MV-4-11 (cell line): ENCODE measurements at regions not wholly inside any gene's neighbourhood (a gene's known extent, or its start where the extent isn't known, plus 50 kb on each side); places are given as distances from the start of the nearest gene placed in this dataset.

ENCODE experiments used
- DNase-seq: peaks from one replicate; lab custom pipeline; 2025; lab: John Stamatoyannopoulos, UW

DNA sequence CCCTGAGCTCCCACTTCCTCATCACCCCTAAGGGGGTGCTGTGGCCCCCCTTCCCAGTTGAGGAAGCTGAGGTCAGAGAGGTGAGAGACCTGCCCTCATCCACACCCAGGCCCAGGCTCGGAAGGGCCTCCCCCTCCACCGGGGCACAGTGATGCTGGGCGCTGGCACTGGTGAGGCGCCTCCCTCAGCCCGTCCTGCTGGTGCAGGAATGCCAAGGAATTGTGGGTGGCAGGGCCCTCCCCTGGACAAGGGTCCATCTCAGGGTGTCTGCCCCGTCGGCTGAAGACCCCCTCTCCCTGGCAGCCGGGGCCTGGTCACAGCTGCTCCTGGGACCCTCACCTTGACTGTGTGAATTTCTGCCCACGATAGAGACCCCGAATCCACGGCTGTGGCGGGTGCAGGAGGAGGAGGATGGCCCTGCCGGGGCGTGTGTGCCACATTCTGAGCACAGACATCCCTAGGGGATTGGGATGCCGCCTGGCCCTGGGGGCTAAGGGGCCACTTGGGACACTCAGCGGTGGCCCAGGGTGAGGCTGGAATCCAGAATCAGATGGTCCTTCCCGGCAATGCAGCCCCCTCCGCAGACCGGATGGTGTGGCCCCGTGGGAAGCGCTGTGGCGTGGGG, 70.2 kb upstream of the GATA5 start:
- no peak for DNase-seq

DNA sequence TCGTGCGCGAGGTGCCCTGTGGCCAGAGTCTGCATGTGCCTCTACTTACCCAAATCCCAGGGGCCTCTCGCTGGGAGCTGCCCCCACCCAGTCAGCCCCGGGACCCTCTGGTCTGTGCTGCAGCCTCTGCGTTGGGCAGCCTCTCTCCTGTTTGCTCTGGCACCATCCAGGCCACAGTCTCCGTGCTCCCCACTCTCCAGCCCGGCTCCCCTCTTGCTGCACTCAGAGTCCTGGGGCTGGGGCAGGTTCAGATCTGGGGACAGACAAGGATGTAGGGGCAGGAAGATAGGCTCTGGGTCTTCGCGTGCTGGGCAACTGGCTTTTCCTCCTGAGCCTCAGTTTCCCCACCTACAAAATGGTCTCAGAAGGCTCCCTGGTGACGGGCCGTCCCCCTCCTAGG, 70.8 kb upstream of the GATA5 start:
- no peak for DNase-seq

DNA sequence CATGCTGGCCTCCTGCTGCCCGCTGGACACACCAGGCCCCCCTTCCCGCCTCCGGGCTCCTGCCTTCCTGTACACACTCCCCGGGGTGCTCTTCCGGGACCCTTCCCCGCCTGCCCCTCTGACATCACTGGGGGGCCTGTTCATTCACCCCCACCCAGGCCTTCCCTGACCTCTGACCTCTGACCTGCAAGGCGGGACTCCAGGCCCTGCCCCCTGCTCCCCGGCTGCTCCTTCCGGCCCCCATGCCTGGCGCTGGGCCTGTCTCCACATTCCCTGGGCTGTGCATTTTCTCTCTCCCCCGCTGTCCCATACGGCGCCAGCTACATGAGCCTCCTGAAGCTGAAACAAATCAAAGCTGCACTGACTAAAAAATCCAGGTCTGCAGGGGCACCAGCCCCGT, 71.6 kb upstream of the GATA5 start:
- no peak for DNase-seq

DNA sequence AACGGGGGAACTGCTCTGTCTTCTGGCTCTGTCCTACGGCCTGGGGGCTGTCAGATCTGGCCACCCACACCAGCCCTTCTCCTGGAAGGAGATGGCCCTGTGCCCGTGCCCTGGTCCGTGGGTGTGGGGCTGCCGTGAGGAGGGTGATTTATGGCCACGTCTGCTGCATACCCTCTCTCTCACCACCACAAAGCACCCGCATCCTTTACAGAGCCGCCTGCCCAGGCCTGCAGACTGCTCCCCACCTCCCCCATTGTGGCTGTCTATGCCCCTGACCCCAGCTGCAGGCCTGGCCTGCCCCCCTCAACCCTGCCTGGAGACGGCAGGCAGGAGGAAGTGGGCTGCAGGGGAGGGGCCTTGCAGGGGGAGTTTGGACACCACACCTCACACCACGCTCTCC, 72.7 kb upstream of the GATA5 start:
- peak; percentile 23 for DNase-seq

DNA sequence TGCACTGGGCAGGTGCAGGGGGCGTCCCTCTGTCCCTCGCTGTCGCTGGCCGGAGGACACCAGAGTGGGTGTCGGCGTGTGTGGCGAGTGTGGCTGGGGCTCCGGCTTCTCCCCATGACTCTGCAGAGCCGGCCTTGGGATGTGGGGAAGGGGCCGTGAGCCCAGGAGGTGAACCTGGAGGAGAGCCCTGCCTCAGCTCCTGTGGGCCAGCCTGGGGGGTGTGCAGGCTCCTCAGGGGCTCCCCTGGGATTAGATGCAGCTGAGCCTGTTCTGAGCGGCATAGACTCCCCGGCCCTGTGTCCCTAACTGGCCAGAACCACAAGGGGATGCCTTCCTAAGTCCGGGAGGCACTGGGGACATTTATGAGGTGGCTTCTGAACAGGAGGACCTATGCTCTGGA, 73.2 kb upstream of the GATA5 start:
- DNase-seq, result no peak

DNA sequence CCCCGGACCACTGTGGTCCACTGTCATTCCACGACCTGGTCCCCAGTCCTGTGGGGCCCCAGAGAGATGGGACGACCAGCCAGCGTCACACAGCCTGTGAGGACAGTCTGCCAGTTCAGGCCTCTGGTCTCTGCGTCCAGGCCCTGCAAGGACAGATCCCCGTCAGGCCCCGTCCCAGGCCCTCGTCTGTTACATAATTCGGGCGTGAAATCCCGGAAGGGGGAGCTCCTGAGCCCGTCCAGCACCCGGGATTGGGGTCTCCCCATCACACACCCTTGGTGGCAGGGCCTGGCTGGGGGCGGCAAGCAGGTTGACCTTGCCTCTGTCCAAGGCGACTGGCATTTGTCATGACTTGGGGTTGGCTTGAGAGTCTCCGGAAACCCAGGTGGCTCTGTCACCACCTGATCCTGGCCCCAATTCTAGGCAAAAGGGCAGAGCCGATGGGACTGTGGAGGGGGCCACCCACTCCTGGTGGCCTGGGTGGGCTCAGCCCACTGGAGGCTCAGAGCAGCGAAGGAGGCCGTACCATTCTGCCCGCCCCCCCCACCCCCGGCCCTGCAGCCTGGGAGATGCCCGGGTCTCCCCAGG, 73.8 kb upstream of the GATA5 start:
- DNase-seq, result no peak

DNA sequence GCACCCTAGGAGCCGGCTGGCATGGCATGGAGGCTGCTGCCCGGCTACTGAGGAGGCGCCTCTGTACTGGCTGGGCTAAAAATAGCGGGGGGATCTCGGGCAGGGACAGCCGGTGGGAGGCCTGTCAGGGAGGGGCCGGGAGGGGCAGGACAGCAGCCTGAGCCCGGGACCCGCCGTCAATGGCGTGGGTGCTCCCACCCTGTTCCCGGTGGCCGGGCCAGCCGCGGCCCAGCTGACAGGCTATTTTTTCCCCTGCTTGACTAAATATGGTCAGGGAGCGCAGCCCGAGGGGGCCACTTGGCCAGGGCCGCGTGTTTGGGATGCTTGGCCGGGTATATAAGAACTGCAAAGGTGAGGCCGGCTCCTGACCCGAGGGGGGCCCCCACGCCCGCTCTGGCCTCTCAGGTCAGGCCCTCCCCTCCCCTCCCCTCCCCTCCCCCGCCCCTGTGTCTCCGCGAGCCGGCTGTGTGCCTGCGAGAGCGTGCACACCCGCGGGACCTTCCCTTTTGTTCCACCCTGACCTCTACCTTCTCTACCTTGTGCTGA, 74.4 kb upstream of the GATA5 start:
- no peak for DNase-seq

DNA sequence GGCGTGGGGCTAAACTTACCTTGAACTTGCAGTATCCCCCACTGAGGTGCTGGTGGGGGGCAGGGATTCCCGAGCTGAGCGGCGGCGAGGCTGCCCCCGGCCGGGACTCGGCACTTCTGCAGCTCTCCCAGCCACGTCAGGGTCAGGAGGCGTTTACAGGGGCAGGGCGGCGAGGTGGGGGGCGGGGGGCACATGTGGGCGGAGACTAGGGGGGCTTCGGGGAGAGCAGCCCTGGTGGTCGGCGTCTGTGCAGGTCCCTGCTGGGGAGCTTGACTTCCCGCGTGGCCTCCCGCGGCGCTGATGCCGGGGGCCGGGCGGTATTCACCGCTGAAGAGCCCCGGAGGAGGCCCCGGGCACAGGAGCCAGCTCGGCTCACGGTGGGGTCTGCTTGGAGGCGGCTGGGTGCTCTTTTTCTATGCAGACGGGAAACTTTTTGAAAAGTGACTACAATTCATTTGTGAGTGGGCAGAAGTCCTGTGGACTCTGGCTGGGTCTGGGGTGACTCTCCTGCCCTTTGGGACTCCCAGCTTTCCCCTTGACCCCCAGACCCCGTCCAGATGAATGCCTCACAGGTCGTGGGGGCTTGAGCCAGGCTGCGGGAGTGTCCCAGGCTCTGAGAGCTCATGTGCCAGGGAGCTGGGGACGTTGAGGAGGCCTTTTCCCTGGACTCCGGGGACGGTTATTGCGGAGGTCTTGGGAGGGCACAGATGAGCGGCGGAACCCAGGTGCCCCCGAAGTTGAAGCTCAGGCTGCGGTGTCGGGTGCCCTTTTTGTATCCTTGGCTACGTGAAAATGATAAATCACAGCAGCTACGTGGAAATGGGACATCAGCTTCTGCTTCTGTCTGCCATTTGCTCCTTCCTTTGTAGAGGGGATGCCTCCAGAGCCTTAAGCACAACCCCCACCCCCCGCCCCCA, 75.9 kb upstream of the GATA5 start:
- DNase-seq, result no peak

DNA sequence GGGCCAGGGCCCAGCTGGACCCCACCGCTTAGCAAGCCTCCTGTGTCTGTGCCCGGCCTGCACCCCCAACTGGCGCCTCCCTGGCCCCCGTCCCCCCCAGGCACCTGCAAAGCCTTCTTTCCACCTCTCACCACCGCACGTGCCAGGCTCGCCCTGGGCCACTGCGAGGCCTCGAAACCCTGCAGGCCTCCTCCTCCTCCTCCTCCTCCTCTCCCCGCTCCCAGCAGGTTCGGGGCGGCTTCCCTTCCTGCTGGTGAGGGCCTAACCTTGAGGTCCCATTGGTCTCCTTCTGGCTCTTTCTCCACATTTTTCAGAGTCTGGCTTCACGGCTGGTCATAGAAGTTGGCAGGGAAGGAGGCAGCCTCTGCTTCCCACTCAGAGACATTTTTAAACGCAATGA, 76.8 kb upstream of the GATA5 start:
- DNase-seq, result no peak

DNA sequence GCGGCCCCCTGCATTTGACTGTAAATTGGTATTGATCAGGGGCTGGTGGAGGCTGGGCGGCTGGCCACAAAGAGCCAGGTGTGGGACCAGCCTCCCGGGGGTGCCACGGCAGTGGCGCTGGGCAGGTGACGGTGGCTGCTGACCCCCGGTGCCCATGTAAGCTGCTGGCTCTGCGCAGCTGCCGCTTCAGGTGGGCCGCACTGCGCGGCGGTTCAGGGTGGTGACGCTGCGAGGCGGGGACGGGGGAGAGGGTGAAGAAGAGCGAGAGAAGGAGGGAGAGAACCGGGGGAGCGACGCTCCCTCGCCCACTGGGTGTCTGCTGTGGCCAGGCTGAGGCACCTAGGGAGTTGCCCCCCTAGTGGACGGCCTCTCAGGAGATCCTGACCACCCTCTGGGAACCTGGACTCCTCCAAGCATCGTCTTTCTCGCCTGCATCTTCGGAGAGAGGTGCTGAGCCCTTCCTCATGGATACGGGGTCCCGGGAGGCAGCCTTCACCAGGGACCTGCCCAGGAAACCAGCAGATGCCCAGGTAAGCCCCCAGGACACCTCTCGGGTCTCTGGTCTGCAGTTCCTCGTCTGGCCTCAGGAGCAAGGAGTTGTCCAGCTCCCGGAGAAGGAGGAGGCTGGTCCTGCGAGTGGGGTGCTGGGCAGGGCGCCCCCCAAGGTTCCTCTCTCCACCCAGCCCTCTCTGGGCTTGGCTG, 77.5 kb upstream of the GATA5 start:
- DNase-seq, result no peak

DNA sequence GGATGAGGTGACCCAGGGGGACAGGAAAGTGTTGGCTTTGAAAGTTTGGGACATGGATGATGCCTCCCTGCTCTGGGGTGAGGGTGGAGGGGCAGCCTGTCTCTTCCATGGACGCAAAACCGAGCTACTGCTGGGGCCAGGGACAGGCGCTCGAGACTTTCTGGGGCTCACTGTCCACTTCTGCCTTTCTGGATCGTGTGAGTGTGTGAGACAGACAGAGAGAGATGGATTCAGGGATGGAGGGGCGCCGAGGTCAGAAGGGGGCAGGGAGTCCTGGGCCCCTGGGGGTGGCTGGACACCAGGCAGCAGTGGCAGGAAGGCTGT, 78.0 kb upstream of the GATA5 start:
- no peak for DNase-seq

DNA sequence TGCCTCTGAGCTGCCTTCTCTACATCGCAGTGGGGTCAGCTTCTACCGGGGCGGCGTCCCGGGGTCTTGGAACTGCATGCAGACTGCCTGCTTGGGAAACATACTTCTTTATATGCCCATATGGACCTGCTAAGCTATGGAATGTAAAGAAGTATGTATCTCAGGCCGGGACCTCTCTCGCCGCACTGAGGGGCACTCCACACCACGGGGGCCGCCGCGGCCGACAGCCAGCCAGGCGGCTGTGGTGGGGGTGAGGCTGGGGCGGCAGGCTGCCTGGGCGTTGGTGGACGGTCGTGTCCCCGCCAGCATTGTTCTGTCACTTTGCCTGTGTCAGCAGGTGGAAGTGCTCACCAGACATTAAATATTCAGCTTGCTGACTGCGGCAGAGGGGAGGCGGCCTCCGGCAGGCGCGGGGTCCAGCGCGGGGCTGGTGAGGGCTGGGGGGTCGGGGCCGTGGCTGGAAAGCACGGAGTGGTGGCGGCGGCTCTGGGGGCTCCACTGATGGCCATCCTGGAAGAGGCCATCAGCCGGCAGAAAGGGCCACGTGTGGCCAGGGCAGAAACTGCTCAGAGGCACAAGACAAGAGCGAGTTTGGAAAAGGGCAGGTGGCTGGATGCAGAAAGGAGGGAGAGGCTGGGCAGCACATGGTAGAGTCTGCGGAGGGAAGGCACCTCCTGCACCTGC, 78.6 kb upstream of the GATA5 start:
- no peak for DNase-seq

DNA sequence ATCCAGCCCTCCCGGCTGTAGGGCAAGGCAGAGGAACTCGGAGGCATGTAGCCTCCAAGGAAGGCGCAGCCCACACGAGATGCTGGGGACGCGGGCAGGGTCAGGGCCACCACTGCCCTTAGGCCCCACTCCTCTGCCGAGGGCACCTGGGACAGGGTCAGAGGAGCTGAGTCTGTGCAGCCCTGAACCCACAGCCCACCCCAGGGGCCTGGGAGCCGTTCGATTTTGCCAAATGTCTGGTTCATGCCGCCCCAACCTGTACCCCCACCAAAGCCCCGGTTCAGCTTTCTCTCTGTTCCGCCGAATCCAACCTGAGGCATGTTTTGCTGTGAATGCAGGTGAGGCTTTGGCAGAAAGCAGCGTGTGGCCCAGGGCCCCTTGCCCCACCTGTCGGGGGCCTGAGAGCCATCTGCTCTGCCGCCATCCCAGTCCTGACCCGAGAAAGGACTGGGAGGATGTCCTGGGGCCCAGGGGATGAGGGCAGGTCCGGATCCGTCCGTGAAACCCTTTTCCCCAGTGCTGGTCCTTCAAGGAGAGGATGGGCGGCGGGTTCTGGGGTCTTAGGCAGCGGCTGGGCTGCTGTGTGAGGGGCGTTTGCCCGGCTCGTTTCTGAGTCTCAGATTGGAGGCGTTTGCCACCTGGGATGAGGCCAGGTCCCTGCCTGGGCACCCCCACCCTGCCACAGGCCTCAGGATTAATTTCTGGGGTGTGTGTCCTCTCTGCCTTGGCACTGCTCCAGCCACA, 79.3 kb upstream of the GATA5 start:
- no peak for DNase-seq

DNA sequence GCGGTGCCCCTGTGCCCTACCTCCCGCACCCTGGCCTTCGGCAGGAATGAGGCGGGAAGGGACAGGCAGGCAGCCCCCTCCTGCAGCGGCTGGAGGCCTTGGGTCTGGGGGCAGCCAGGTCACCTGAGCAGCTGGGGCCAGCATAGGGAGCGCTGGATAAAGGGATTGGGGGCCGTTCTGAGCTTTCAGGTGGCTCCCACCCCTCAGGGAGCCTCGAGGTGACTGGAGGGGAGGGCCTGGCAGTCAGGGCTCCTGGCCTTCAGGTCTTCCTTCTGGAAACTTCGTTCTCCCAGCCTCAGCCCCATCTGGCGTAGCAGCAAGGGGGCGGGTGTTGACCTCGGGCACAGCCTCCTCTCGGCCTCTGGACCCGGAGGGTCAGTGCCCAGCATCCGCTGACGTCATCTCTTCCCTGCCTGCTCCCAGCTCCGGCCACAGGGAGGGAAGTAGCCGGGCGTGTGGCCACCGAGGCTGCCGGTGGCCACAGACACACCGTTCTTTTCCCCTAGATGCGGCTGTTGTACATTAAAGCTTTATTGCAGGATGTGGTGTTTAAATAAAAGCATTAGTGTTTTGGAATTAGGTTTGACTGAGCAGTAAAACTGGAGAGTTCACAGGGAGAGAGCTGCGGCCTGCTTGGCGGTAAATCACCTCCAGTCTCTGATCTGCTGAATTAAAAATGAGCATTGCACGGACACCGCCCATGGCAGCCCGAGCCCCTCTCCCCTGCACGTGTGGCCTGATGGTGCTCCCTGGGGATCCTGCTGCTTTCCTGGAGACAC, 80.0 kb upstream of the GATA5 start:
- DNase-seq, result no peak

DNA sequence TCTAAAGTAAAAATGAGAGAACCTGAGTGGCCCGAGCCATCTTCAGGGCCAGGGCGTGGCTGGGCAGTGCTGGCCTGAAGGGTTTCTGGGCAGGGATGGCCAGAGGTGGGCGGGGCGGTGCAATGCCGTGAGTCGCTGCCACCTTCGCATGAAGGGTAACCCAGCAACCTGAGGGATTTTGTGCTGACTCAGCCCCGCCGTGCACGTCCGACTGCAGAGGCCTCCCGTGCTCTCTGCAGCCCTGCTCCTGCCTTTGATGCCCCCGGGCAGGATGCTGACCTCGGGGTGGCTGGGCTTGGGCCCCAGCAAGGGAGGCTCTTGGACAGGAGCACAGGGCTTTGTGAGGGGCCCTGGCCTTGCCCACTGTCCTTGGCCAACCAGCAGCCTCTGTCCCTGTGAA, 81.7 kb upstream of the GATA5 start:
- no peak for DNase-seq

DNA sequence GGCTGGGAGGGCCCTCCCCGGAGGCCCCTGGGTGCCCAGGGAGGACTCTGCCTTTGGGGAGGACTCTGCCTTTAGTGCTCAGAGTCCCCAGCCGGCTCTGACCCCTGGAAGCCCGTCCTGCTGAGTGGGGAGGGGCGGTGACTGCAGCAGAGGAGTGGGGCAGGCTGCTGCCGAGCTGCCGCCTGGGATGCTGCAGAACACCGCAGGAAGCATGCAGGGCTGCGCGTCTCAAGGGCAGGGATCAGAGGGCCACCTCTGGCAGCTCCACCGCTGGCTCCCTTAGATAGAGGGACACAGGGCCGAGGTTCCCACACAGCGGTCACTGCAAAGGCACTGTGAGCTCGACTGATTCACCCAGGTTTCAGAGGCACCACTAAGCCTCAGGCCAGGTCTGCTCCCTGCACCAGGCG, 82.2 kb upstream of the GATA5 start:
- DNase-seq, result no peak

DNA sequence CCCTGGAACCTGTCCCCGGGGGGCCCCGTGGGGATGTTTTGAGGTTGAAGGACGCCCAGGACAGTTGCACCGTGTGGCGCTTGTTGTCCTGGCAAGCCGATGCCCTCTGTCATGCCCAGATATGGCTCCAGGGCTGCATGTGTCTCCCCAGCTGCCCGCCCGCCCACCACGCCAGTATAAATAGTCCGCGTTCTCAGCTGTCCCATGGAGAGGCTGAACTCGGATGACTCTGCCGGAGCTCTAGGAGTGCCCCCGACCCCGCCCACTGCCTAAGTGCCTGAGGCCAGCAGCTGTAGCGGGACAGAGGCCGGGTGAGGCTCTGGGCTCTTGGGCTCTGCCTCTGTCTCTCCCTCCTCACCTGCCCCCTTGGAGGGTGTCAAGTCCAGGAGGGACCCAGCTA, 83.0 kb upstream of the GATA5 start:
- DNase-seq, result no peak

DNA sequence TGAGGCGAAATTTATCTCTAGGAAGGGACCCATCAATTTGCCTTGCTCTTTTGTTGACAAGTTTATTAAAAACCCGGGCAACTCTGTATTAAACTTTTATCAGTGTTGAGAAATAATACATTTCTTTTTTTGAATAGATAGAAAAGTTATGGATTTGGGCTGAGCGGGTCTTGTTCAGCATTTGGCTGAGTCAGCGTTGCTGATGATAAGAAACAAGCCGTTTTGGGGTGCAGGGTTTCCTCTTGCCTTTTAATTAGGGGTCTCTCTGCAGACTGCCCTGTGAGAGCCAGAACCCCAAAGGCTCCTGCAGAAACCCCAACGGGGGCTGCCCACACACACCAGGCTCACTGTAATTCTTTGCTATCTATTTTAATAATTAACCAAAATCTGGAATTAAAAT, 82.1 kb upstream of the SLCO4A1 start:
- no peak for DNase-seq

DNA sequence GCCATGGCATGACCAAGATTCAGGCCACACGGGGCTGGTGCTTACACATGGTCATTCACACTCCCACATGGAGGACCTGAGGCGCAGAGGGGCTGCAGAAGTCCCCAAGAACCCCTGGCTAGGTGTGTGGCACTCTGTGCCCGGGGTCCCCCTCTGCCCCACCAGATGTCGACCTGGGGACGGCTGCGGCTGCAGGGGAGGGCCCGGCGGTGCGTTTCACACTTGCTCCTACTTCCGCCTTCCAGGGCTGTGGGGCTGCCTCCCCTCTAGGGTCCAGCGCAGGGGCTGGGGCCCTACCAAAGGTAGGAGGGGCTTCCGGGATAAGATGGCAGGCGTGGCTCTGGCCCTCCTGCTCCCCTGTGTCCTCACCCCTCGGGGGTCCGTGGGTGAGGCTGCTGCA, 81.1 kb upstream of the SLCO4A1 start:
- no peak for DNase-seq

DNA sequence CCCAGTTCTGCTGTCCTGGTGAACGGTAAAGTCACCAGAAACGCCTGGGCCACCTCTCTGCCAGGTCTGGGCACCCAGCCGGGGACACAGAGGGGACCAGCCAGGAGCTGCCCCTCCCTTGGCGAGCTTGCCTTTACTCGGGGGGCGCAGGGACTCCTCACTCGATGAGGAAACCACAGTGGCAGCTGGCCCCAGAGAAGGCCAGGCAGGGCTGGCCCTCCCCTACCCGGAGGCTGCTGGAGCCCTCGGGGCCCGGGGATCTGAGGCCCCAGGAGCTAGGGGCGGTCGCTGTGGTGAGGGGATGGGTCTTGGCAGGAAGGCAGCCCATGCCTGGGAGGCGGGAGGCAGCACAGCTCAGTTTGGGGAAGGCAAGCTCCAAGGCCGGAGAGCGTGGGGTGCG, 80.4 kb upstream of the SLCO4A1 start:
- DNase-seq, result no peak

DNA sequence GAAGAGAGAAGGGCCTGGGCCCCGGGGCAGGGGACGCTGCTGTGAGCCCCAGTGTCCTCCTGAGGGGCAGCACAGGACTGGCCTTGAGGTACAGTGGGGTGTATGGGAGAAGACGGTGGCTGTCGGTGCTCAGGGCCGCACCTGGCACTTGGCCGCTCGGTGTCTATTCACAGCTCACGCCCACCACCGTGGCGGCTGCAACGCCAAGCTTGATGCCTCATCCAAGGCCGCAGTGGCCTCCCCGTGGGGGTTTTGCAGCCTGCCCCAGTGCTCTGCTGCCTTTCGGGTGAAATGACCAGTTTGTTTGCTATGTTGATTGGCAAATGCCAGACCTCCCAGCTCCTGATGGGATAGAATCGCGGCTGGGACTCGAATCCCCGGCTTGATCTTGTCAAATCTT, 79.5 kb upstream of the SLCO4A1 start:
- DNase-seq, result no peak
